Testis (tissue), 2 donors: ENCODE measurements at regions not wholly inside any gene's neighbourhood (a gene's known extent, or its start where the extent isn't known, plus 50 kb on each side); places are given as distances from the start of the nearest gene placed in this dataset.

Experiments
- DNase-seq: peaks from one replicate; pipeline ENCODE4 v3.0.0-alpha.2; 2019
- H3K27ac ChIP-seq, 2 donors: fragments of 200-600 bp; sonication (generic); one replicate each; pipeline ENCODE4 v1.5.1; 2019
- H3K27me3 ChIP-seq: fragments of 200-600 bp; sonication (generic); one replicate; pipeline ENCODE4 v1.5.1; 2019
- H3K36me3 ChIP-seq: fragments of 200-600 bp; sonication (generic); one replicate; pipeline ENCODE4 v1.5.1; 2017; ENCODE audit warnings: low read depth; ENCODE audit errors: missing control alignments
- H3K4me1 ChIP-seq: fragments of 200-600 bp; sonication (generic); one replicate; pipeline ENCODE4 v1.5.1; 2019
- H3K4me3 ChIP-seq, 2 donors: fragments of 200-600 bp; sonication (generic); one replicate each; pipeline ENCODE4 v1.5.1; 2017 to 2019
- H3K9me3 ChIP-seq: fragments of 200-600 bp; sonication (generic); one replicate; pipeline ENCODE4 v1.5.1; 2017
- POLR2A ChIP-seq: fragments of 450-650 bp; IDR thresholded peaks from one replicate; pipeline ENCODE4 v1.6.1; 2017; ENCODE audit warnings: antibody characterized with exemption, mild to moderate bottlenecking, moderate library complexity
- WGBS, 2 donors: methylation state at CpG; one replicate each; pipeline ENCODE4 v1.1.5; 2018; 5-methylcytosine and 5-hydroxymethylcytosine counted together
- intact Hi-C: fragments of 100-400 bp; cut with DNase I; formaldehyde crosslinking; loops from one replicate; pipeline ENCODE4 v1.15.1; 2023; ENCODE audit warnings: low total_unique reads
- TF ChIP-seq, protein P1 (sequence below), 3 experiments: fragments of 450-650 bp in 2 of 3; fragments of 200-600 bp in 1 of 3; sonication (generic) in 1 of 3; IDR thresholded peaks; one replicate each; pipeline ENCODE4 v1.5.1; 2016 to 2019; ENCODE audit warnings: antibody characterized with exemption in 3 of 3, mild to moderate bottlenecking in 2 of 3, moderate library complexity in 1 of 3

DNA sequence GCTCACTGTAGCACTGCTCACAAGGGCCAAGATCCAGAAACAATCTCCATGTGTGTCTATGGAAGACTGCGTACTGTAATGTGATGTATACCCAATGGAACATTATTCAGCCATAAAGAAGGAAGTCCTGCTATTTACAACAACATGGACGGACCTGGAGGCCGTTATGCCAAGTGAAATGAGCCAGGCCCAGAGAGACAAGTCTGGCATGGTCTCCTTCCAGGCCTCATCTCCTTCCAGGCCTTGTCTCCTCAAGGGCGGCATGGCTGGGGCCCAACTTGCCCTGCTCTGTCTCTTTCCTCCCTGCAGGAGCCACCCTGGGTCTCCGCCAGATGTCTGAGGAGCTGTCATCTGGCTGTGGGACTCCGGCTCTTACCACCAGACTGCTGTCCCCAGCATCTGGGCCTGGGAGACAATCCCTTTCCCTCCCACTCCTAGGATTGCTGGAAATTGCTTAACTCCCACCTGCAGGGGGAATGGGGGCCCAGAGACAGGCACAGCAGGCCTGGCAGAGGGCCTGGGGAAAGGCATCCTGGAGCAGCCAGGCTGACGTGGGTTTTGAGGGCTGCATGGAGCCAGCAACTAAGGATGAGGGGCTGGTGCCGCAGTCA lies 1326.6 kb downstream of the TBC1D22A start:
- intact Hi-C loops = no loop called here
- Histone ChIP-seq H3K9me3 (no peaks in the 10 kb centered on the region), H3K27me3 (no peaks in the 10 kb centered on the region), H3K36me3 (no peaks in the 10 kb centered on the region), H3K4me1 (peaks cover 13% of the 10 kb centered on the region), H3K27ac (no peak overlapping the region), H3K4me3 (no peak overlapping the region)
- 93 to 96% methylated on average over 7 to 8 of the region's 8 CpGs for WGBS, 2 donors
- TF ChIP-seq, protein P1, sequence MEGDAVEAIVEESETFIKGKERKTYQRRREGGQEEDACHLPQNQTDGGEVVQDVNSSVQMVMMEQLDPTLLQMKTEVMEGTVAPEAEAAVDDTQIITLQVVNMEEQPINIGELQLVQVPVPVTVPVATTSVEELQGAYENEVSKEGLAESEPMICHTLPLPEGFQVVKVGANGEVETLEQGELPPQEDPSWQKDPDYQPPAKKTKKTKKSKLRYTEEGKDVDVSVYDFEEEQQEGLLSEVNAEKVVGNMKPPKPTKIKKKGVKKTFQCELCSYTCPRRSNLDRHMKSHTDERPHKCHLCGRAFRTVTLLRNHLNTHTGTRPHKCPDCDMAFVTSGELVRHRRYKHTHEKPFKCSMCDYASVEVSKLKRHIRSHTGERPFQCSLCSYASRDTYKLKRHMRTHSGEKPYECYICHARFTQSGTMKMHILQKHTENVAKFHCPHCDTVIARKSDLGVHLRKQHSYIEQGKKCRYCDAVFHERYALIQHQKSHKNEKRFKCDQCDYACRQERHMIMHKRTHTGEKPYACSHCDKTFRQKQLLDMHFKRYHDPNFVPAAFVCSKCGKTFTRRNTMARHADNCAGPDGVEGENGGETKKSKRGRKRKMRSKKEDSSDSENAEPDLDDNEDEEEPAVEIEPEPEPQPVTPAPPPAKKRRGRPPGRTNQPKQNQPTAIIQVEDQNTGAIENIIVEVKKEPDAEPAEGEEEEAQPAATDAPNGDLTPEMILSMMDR (IDR thresholded peaks at IDR 0.05) = no peak
- TF ChIP-seq POLR2A = no peak
- DNase-seq = no peak

DNA sequence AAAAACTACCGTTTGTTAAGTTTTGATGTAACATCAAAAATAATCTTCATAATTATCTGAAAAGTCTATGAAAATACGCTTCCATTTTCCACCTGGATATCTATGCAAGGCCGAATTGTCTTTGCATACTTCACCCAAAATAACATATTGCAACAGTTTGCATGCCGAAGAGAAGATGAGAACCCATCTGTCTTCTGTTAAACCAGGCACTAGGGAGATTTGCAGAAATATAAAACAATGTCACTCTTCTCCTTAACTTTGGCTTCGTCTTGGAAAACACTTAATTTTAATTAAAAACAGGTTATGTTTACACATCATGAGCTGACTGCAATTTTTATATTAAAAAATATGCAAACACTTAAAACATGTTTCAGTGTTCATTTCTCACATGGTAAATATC lies 1325.8 kb downstream of the TBC1D22A start:
- DNase-seq = no peak
- intact Hi-C loops = no loop called here

DNA sequence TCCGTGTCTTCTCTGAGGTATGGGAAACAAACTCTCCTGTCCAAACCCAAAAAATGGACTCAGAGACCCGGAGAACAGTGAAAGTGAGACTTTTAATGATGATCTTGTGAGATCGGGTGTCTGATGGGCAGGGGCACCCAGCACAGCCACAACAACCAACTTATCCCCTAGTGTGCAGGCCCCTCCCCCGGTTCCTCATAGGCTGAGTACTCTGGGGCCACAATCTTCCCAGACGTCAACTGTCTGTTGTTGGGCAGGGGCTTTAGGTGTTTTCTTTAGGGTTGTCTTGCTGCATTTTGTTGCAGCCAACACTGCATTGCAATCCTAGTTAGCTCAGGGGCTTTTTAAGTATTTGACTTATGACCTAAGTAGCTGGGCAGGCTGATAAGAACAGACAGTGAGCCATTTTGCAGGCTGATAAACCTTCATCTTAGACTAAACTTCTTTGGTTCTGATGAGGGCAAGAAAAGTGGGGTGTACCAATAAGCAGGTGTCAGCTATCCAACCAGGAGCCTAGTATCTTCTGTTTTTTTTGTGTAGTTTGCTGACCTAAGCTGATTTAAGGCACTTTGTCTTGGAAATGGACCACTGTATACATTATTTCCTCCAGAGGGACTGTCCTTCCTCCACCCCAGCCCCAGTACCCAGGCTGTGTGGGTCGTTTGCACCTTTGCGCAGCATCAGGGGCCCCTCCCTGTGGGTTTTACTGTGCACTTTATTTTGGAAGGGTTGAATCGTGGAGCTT lies 1323.6 kb downstream of the TBC1D22A start:
- H3K27me3 ChIP-seq = no peaks in the 10 kb centered on the region
- no peak for DNase-seq
- no peak for TF ChIP-seq POLR2A
- TF ChIP-seq, protein P1 (IDR thresholded peaks at IDR 0.05) = no peak
- intact Hi-C loops = no loop called here
- WGBS, 2 donors = 72 to 81% methylated on average over 8 of the region's 8 CpGs
- H3K4me1 ChIP-seq = peaks cover 13% of the 10 kb centered on the region
- H3K4me3 ChIP-seq = no peak overlapping the region
- H3K9me3 ChIP-seq = no peaks in the 10 kb centered on the region
- H3K36me3 ChIP-seq = no peaks in the 10 kb centered on the region
- H3K27ac ChIP-seq = no peak overlapping the region

More for the DNA sequence above, 1325.8 kb downstream of the TBC1D22A start:
- TF ChIP-seq POLR2A = no peak
- TF ChIP-seq, protein P1 (IDR thresholded peaks at IDR 0.05) = no peak
- Histone ChIP-seq H3K36me3 (no peaks in the 10 kb centered on the region), H3K4me1 (peaks cover 13% of the 10 kb centered on the region), H3K4me3 (no peak overlapping the region), H3K27me3 (no peaks in the 10 kb centered on the region), H3K9me3 (no peaks in the 10 kb centered on the region), H3K27ac (no peak overlapping the region)
- 91 to 93% methylated on average over 5 of the region's 5 CpGs for WGBS, 2 donors

DNA sequence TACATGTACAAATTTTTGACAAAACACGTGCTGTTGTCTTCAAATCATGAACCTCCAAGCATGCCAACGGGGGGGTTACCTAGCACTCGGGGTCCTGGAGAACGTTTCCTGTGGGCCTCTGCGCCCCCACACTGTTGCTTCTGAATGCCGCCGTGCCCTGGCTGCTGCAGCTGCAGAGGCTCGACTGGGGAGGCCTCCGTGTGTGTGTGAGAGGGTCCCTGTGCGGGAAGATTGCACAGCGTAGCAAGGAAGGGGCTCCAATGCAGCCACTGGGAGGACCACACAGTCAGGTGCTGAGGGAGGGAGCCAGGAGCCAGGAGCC lies 1322.2 kb downstream of the TBC1D22A start:
- intact Hi-C loops = no loop called here
- Histone ChIP-seq H3K36me3 (no peaks in the 10 kb centered on the region), H3K4me3 (no peak overlapping the region), H3K9me3 (no peaks in the 10 kb centered on the region), H3K4me1 (peaks cover 3% of the 10 kb centered on the region), H3K27ac (no peak overlapping the region), H3K27me3 (no peaks in the 10 kb centered on the region)
- TF ChIP-seq POLR2A = no peak
- 85 to 86% methylated on average over 9 to 11 of the region's 11 CpGs for WGBS, 2 donors
- DNase-seq = no peak

DNA sequence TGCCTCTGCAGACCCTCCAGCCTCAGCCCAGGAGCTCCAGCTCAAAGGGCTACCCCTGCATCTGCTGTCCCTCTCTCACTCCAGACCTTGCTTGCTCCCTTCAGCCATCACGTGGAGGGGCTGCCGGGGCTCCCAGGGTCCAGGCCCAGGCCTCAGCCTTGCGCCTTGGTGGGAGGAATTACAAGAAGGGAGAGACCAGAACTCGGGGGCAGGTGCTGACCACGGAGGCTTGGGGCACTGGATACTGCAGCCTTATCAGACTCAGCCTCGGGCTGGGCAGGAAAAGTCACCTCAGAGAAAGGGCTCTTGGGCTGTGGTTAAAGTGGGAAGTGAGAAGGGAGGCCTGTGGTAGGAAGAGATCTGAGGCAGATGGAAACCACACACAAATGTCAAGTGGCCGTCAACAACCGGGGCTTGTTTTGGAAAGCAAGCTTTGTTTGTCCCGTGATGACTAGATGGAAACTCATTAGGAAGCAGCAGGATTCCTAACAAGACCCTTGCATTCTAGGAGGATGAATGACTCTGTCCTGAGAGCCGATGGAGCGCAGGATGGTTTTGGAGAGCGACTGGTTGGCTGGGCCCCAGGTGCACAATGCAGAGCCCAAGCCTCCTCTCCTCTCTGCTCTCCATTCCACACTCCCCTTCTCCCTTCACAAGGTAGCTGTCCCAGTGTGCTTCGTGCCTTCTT lies 1321.7 kb downstream of the TBC1D22A start:
- DNase-seq = no peak
- no peaks in the 10 kb centered on the region for H3K4me1 ChIP-seq
- TF ChIP-seq, protein P1 (IDR thresholded peaks at IDR 0.05) = no peak
- TF ChIP-seq POLR2A = no peak

More for the DNA sequence above, 1321.7 kb downstream of the TBC1D22A start:
- intact Hi-C loops = no loop called here
- Histone ChIP-seq H3K27ac (no peak overlapping the region), H3K9me3 (no peaks in the 10 kb centered on the region), H3K36me3 (no peaks in the 10 kb centered on the region), H3K4me3 (no peak overlapping the region), H3K27me3 (no peaks in the 10 kb centered on the region)
- whole genome bisulfite sequencing, 2 donors = 78 to 81% methylated on average over 13 of the region's 13 CpGs
